C4-2B (cell line): ENCODE measurements at regions not wholly inside any gene's neighbourhood (a gene's known extent, or its start where the extent isn't known, plus 50 kb on each side); places are given as distances from the start of the nearest gene placed in this dataset.
"Not testable (repeated sequence)": the region's sequence is repeated elsewhere in the genome, so short reads cannot be mapped to it uniquely, and the experiment has no call there.

Source experiments
- ZFX ChIP-seq: fragments of 450-650 bp; IDR thresholded peaks from 2 replicates; pipeline ENCODE4 v1.6.1; 2017
- TF ChIP-seq, protein P1 (sequence below): fragments of 450-650 bp; conservative IDR thresholded peaks from 2 replicates; pipeline ENCODE4 v1.5.1; 2017; ENCODE audit warnings: mild to moderate bottlenecking

DNA sequence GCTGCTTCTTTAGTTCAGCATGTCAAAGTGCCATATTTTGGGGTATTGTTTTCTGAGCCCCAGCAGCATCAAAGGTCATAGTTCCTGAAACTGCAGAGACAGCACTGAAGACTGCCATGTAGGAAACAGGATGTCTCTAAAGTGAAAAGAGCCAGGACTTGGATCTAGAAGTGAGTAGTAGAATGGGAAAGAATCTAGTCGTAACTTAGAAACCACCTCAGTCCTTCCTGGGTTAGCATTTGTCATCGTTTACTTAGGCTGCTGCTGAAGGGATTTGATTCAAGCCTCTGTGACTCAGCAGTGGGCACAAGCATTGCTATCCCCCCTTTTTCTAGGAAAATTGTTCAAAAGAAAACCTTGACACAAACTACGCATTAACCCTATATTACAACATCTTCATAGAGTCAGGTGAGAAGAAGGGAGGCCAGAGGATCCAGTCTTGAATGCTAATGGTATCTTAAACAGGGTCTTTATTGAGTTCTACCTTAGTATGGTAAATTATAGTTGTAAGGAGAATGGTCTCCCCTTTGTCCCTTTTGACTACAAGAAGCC is 108.8 kb downstream of the FAM72B start:
- TF ChIP-seq, protein P1, sequence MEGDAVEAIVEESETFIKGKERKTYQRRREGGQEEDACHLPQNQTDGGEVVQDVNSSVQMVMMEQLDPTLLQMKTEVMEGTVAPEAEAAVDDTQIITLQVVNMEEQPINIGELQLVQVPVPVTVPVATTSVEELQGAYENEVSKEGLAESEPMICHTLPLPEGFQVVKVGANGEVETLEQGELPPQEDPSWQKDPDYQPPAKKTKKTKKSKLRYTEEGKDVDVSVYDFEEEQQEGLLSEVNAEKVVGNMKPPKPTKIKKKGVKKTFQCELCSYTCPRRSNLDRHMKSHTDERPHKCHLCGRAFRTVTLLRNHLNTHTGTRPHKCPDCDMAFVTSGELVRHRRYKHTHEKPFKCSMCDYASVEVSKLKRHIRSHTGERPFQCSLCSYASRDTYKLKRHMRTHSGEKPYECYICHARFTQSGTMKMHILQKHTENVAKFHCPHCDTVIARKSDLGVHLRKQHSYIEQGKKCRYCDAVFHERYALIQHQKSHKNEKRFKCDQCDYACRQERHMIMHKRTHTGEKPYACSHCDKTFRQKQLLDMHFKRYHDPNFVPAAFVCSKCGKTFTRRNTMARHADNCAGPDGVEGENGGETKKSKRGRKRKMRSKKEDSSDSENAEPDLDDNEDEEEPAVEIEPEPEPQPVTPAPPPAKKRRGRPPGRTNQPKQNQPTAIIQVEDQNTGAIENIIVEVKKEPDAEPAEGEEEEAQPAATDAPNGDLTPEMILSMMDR = not testable (repeated sequence)
- TF ChIP-seq ZFX = not testable (repeated sequence)
